IMR-90 (cell line): ENCODE measurements at regions not wholly inside any gene's neighbourhood (a gene's known extent, or its start where the extent isn't known, plus 50 kb on each side); places are given as distances from the start of the nearest gene placed in this dataset.

Source experiments
- ATAC-seq: fragments of 200-7000 bp; cut with Tn5 transposase; 2 replicates; pipeline ENCODE4 v1.9.1; 2020; ENCODE audit warnings: low read depth, mild to moderate bottlenecking, moderate library complexity
- BruUV-seq: library from RNA; stranded (reverse); fragments of 400-500 nt; replicated peaks from 2 replicates; lab custom pipeline; 2021; lab: Mats Ljungman, UMichigan
- CTCF ChIA-PET: fragments of 300-600 bp; formaldehyde crosslinking; extraction: SDS; loops from one replicate; lab custom pipeline; 2021; ENCODE audit warnings: antibody characterized with exemption; lab: Yijun Ruan, JAX
- POLR2A ChIA-PET: fragments of 300-600 bp; sonication (Branson Sonifier 250); formaldehyde crosslinking; loops from one replicate; lab custom pipeline; 2022; ENCODE audit warnings: antibody characterized with exemption; ENCODE audit not compliant: unreplicated experiment; lab: Charles Lee
- DNase-seq: peaks from one replicate; pipeline ENCODE4 v3.0.0; 2013
- H2AFZ ChIP-seq: replicated peaks from 2 replicates; pipeline ENCODE3; 2013; ENCODE audit warnings: low read length, mild to moderate bottlenecking; ENCODE audit not compliant: poor library complexity
- H2AK5ac ChIP-seq: 2 replicates; pipeline ENCODE4 v1.6.1; 2013; ENCODE audit warnings: low read depth, low read length, inconsistent platforms
- H2AK9ac ChIP-seq: replicated peaks from 2 replicates; pipeline ENCODE3; 2013; ENCODE audit warnings: mild to moderate bottlenecking, low read depth, low read length, moderate library complexity; ENCODE audit not compliant: poor library complexity
- H2BK120ac ChIP-seq: 2 replicates; pipeline ENCODE4 v1.6.1; 2013; ENCODE audit warnings: low read depth, low read length, inconsistent platforms
- H2BK15ac ChIP-seq: 3 replicates; pipeline ENCODE4 v1.6.1; 2013; ENCODE audit warnings: low read depth, low read length, inconsistent platforms
- H2BK20ac ChIP-seq: 2 replicates; pipeline ENCODE4 v1.6.1; 2013; ENCODE audit warnings: low read depth, mild to moderate bottlenecking, inconsistent platforms, low read length, moderate library complexity
- H2BK5ac ChIP-seq: 2 replicates; pipeline ENCODE4 v1.6.1; 2013; ENCODE audit warnings: mild to moderate bottlenecking, low read depth, low read length, inconsistent platforms; ENCODE audit not compliant: poor library complexity, severe bottlenecking
- H3K14ac ChIP-seq: replicated peaks from 2 replicates; pipeline ENCODE4 v1.6.1; 2013; ENCODE audit warnings: low read depth, low read length, inconsistent platforms
- H3K18ac ChIP-seq: 2 replicates; pipeline ENCODE4 v1.6.1; 2013; ENCODE audit warnings: low read depth, low read length, control low read depth
- H3K23ac ChIP-seq: 2 replicates; pipeline ENCODE4 v1.6.1; 2013; ENCODE audit warnings: low read depth, low read length, inconsistent platforms
- H3K27ac ChIP-seq: 2 replicates; pipeline ENCODE4 v1.5.1; 2013; ENCODE audit warnings: mild to moderate bottlenecking, control low read depth, low read length; ENCODE audit not compliant: insufficient read depth
- H3K27me3 ChIP-seq: 2 replicates; pipeline ENCODE4 v1.6.1; 2013; ENCODE audit warnings: low read length; ENCODE audit not compliant: control insufficient read depth, insufficient read depth
- H3K36me3 ChIP-seq: 2 replicates; pipeline ENCODE4 v1.6.1; 2013; ENCODE audit warnings: low read length, mixed read lengths; ENCODE audit not compliant: control insufficient read depth, insufficient read depth
- H3K4ac ChIP-seq: 2 replicates; pipeline ENCODE4 v1.6.1; 2013; ENCODE audit warnings: low read depth, low read length, inconsistent platforms
- H3K4me1 ChIP-seq: 2 replicates; pipeline ENCODE4 v1.6.1; 2013; ENCODE audit warnings: low read length, mixed read lengths; ENCODE audit not compliant: control insufficient read depth, insufficient read depth
- H3K4me2 ChIP-seq: 2 replicates; pipeline ENCODE4 v1.6.1; 2013; ENCODE audit warnings: low read depth, mild to moderate bottlenecking, control low read depth, low read length, moderate library complexity
- H3K4me3 ChIP-seq: 2 replicates; pipeline ENCODE4 v1.5.1; 2013; ENCODE audit warnings: low read depth, mild to moderate bottlenecking, control low read depth, low read length, moderate library complexity; ENCODE audit not compliant: insufficient read depth
- H3K56ac ChIP-seq: 2 replicates; pipeline ENCODE4 v1.6.1; 2013; ENCODE audit warnings: low read length, inconsistent platforms; ENCODE audit not compliant: insufficient read depth; ENCODE audit errors: extremely low read depth
- H3K79me1 ChIP-seq, 2 experiments: 2 replicates each; pipeline ENCODE4 v1.6.1; 2013; ENCODE audit warnings: low read length in 2 of 2, inconsistent platforms in 1 of 2, low read depth in 1 of 2
- H3K9ac ChIP-seq: 2 replicates; pipeline ENCODE4 v1.6.1; 2013; ENCODE audit warnings: low read depth, low read length, control low read depth
- H3K9me1 ChIP-seq: 2 replicates; pipeline ENCODE4 v1.6.1; 2013; ENCODE audit warnings: low read length, inconsistent platforms; ENCODE audit not compliant: insufficient read depth
- H3K9me3 ChIP-seq: 2 replicates; pipeline ENCODE4 v1.6.1; 2013; ENCODE audit warnings: low read length; ENCODE audit not compliant: control insufficient read depth, insufficient read depth
- H4K20me1 ChIP-seq: 2 replicates; pipeline ENCODE4 v1.6.1; 2013; ENCODE audit warnings: low read length, inconsistent platforms; ENCODE audit not compliant: insufficient read depth
- H4K5ac ChIP-seq: 2 replicates; pipeline ENCODE4 v1.6.1; 2013; ENCODE audit warnings: mild to moderate bottlenecking, low read depth, low read length, control low read depth
- H4K8ac ChIP-seq, 2 experiments: 2 replicates each; pipeline ENCODE4 v1.6.1; 2013; ENCODE audit warnings: low read depth in 2 of 2, low read length in 2 of 2, control low read depth in 1 of 2, inconsistent platforms in 1 of 2
- H4K91ac ChIP-seq: 2 replicates; pipeline ENCODE4 v1.6.1; 2013; ENCODE audit warnings: low read depth, low read length, inconsistent platforms; ENCODE audit not compliant: insufficient read depth
- BHLHE40 ChIP-seq: fragments of 150-350 bp; IDR thresholded peaks from 2 replicates; pipeline ENCODE4 v1.6.1; 2016; ENCODE audit warnings: mild to moderate bottlenecking, low read depth, low read length
- CTCF ChIP-seq: conservative IDR thresholded peaks from 2 replicates; pipeline ENCODE4 v1.5.1; 2012; ENCODE audit warnings: mild to moderate bottlenecking, low read depth, low read length, improper control_type of control experiment
- ELK1 ChIP-seq: fragments of 150-350 bp; IDR thresholded peaks from 2 replicates; pipeline ENCODE4 v1.6.1; 2016; ENCODE audit warnings: low read depth, mild to moderate bottlenecking, low read length, moderate library complexity, borderline replicate concordance
- FOS ChIP-seq: fragments of 150-350 bp; IDR thresholded peaks from 2 replicates; pipeline ENCODE4 v1.6.1; 2016; ENCODE audit warnings: low read depth, low read length
- MAZ ChIP-seq: IDR thresholded peaks from 2 replicates; pipeline ENCODE4 v1.6.1; 2012; ENCODE audit warnings: low read depth, mild to moderate bottlenecking, low read length, improper control_type of control experiment, moderate library complexity, borderline replicate concordance
- MXI1 ChIP-seq: IDR thresholded peaks from 2 replicates; pipeline ENCODE4 v1.6.1; 2012; ENCODE audit warnings: low read depth, mild to moderate bottlenecking, low read length, moderate library complexity, borderline replicate concordance
- RCOR1 ChIP-seq: IDR thresholded peaks from 2 replicates; pipeline ENCODE4 v1.6.1; 2012; ENCODE audit warnings: mild to moderate bottlenecking, low read length, improper control_type of control experiment; ENCODE audit not compliant: insufficient replicate concordance
- WGBS, 2 experiments: methylation state at CpG; one replicate each; pipeline versions ENCODE4 v1.1.5 to v1.1.7; 2013; ENCODE audit warnings: missing lambda C conversion rate in 2 of 2; ENCODE audit not compliant: insufficient read length in 1 of 2; ENCODE audit errors: extremely low coverage in 2 of 2; 5-methylcytosine and 5-hydroxymethylcytosine counted together
- dilution Hi-C: fragments of 300-500 bp; cut with HindIII; formaldehyde crosslinking; loops from one replicate; pipeline ENCODE4 v1.14.3; 2018; ENCODE audit warnings: low sequenced_read_pairs; ENCODE audit not compliant: unreplicated experiment
- in situ Hi-C: fragments of 300-500 bp; cut with MboI; formaldehyde crosslinking; loops from 3 replicates; pipeline ENCODE4 v1.14.3; 2019; ENCODE audit warnings: low sequenced_read_pairs, inconsistent platforms, mixed read lengths
- intact Hi-C: fragments of 100-400 bp; cut with micrococcal nuclease; formaldehyde crosslinking; loops from 2 replicates; pipeline ENCODE4 v1.10.0; 2022

DNA sequence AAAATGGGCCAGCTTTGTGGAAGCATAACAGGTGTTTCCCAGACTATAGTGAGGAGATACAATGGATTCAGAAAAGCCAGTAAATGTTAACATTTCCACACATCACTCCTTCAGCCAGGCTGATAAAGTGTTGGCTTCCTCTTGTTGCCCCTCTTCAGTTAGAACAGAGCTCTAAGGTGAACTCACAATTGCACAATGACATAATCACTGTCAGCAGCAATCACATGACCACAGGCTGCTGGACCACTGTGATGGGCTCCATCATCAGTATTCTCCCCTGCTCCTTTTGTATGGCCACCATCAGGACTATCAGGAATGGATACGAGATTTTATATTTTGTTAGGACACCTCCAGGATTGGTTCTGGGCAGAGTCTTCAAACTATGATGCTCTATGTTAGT lies 849.4 kb upstream of the GHITM start:
- H3K9me1 ChIP-seq, result no peaks in the 10 kb centered on the region
- no peak overlapping the region for H3K27ac ChIP-seq
- no peak overlapping the region for H2BK15ac ChIP-seq
- ATAC-seq (no peak), DNase-seq (no peak)
- H3K14ac ChIP-seq, result no peak overlapping the region
- ChIA-PET CTCF (no interaction called here), POLR2A (no interaction called here)
- no peak overlapping the region for H4K5ac ChIP-seq
- no peaks in the 10 kb centered on the region for H3K36me3 ChIP-seq
- no peak overlapping the region for H3K23ac ChIP-seq
- no TSS peak for BruUV-seq
- no peaks in the 10 kb centered on the region for H4K20me1 ChIP-seq
- H2BK120ac ChIP-seq, result no peak overlapping the region
- H4K8ac ChIP-seq, result no peak overlapping the region
- H2BK20ac ChIP-seq, result no peak overlapping the region
- no peak overlapping the region for H2AK5ac ChIP-seq
- no peak for TF ChIP-seq CTCF
- no peak for TF ChIP-seq RCOR1
- TF ChIP-seq MAZ, result no peak
- no peak for TF ChIP-seq ELK1
- TF ChIP-seq MXI1, result no peak
- no peak for TF ChIP-seq BHLHE40
- TF ChIP-seq FOS, result no peak
- H3K4me3 ChIP-seq, result no peak overlapping the region
- H3K4me2 ChIP-seq, result no peak overlapping the region
- H3K9ac ChIP-seq, result no peak overlapping the region
- H3K27me3 ChIP-seq, result no peaks in the 10 kb centered on the region
- H3K79me1 ChIP-seq, result no peaks in the 10 kb centered on the region
- peaks cover 7% of the 10 kb centered on the region; the same call in 1 of the 2 replicates for H3K9me3 ChIP-seq
- intact Hi-C loops (no loop called here), in situ Hi-C loops (no loop called here), dilution Hi-C loops (no loop called here)
- no peak overlapping the region for H2AK9ac ChIP-seq
- H2AFZ ChIP-seq, result no peak overlapping the region
- WGBS, 2 experiments, result no CpG with 5 or more reads among the region's 1 CpG
- H3K4ac ChIP-seq, result no peak overlapping the region
- H3K4me1 ChIP-seq, result no peaks in the 10 kb centered on the region
- H3K18ac ChIP-seq, result no peak overlapping the region
- no peak overlapping the region for H3K56ac ChIP-seq
- H4K91ac ChIP-seq, result no peak overlapping the region
- H2BK5ac ChIP-seq, result no peak overlapping the region
